MCF 10A (cell line): ENCODE measurements at regions not wholly inside any gene's neighbourhood (a gene's known extent, or its start where the extent isn't known, plus 50 kb on each side); places are given as distances from the start of the nearest gene placed in this dataset.

ENCODE experiments used
- BruUV-seq: library from RNA; stranded (reverse); fragments of 400-500 nt; replicated peaks from 2 replicates; lab custom pipeline; 2021; lab: Mats Ljungman, UMichigan
- CTCF ChIA-PET: fragments of 300-600 bp; sonication (Branson Sonifier 250); formaldehyde crosslinking; extraction: SDS; loops from one replicate; lab custom pipeline; 2021; ENCODE audit warnings: antibody characterized with exemption, inconsistent platforms; lab: Yijun Ruan, JAX
- POLR2A ChIA-PET: fragments of 300-600, 350-650 bp; sonication (Branson Sonifier 250); formaldehyde crosslinking; extraction: SDS; loops from one replicate; lab custom pipeline; 2020; ENCODE audit warnings: antibody characterized with exemption, inconsistent platforms; lab: Yijun Ruan, JAX
- DNase-seq: peaks from one replicate; pipeline ENCODE4 v3.0.0-alpha.2; 2018; ENCODE audit not compliant: unreplicated experiment
- H3K27ac Mint-ChIP-seq: one replicate; pipeline ENCODE4 v1.8.0; 2022; ENCODE audit warnings: mild to moderate bottlenecking, low read depth, mixed read lengths; ENCODE audit not compliant: unreplicated experiment
- H3K27me3 Mint-ChIP-seq: one replicate; pipeline ENCODE4 v1.8.0; 2022; ENCODE audit warnings: mixed read lengths; ENCODE audit not compliant: insufficient read depth, unreplicated experiment
- H3K36me3 Mint-ChIP-seq: one replicate; pipeline ENCODE4 v1.8.0; 2022; ENCODE audit warnings: mild to moderate bottlenecking, moderate library complexity, mixed read lengths; ENCODE audit not compliant: insufficient read depth, unreplicated experiment
- H3K4me1 Mint-ChIP-seq: one replicate; pipeline ENCODE4 v1.8.0; 2022; ENCODE audit warnings: mixed read lengths; ENCODE audit not compliant: insufficient read depth, unreplicated experiment
- H3K4me3 Mint-ChIP-seq: one replicate; pipeline ENCODE4 v1.8.0; 2022; ENCODE audit warnings: mild to moderate bottlenecking, moderate library complexity, mixed read lengths; ENCODE audit not compliant: unreplicated experiment
- H3K9me3 Mint-ChIP-seq: one replicate; pipeline ENCODE4 v1.8.0; 2022; ENCODE audit warnings: mixed read lengths; ENCODE audit not compliant: unreplicated experiment
- intact Hi-C: fragments of 100-400 bp; cut with micrococcal nuclease; formaldehyde crosslinking; loops from 2 replicates; pipeline ENCODE4 v1.14.1; 2022
- TF ChIP-seq, protein P1 (sequence below): fragments of 200-600 bp; IDR thresholded peaks from one replicate; pipeline ENCODE4 v1.8.0; 2022; ENCODE audit warnings: antibody characterized with exemption, mild to moderate bottlenecking; ENCODE audit not compliant: unreplicated experiment

DNA sequence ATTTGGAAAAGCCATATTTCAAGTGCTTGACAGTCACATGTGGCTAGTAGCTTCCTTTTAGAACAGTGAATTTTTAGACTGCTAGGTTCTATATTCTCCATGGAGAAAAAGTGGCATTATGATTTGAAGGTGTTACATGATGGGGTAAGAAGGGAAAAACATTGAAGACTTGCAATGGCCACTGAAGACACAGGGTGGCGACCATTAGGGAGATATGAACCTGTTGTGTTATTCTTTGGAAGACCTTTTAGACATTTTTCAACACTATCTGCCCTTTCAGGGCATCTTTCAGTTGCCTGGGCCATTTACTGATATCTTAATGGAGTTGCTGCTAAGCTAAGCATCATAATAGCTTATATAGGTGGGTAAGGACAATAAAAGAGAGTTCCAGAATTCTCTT lies 1387.2 kb downstream of the SUCLG1 start:
- Mint-ChIP-seq H3K27ac (no peak overlapping the region), H3K4me1 (no peaks in the 10 kb centered on the region), H3K9me3 (no peaks in the 10 kb centered on the region), H3K4me3 (no peak overlapping the region), H3K27me3 (no peaks in the 10 kb centered on the region), H3K36me3 (no peaks in the 10 kb centered on the region)
- POLR2A ChIA-PET: no interaction called here
- TF ChIP-seq, protein P1, sequence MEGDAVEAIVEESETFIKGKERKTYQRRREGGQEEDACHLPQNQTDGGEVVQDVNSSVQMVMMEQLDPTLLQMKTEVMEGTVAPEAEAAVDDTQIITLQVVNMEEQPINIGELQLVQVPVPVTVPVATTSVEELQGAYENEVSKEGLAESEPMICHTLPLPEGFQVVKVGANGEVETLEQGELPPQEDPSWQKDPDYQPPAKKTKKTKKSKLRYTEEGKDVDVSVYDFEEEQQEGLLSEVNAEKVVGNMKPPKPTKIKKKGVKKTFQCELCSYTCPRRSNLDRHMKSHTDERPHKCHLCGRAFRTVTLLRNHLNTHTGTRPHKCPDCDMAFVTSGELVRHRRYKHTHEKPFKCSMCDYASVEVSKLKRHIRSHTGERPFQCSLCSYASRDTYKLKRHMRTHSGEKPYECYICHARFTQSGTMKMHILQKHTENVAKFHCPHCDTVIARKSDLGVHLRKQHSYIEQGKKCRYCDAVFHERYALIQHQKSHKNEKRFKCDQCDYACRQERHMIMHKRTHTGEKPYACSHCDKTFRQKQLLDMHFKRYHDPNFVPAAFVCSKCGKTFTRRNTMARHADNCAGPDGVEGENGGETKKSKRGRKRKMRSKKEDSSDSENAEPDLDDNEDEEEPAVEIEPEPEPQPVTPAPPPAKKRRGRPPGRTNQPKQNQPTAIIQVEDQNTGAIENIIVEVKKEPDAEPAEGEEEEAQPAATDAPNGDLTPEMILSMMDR: no peak
- no TSS peak for BruUV-seq
- intact Hi-C loops: no loop called here
- no peak for DNase-seq
- CTCF ChIA-PET: interaction anchor here (0.7 to 0.9 kb wide), 2 partner anchors 9 to 23 kb away, joined by 3 to 4 read pairs; no protein-coding TSS in a partner anchor

DNA sequence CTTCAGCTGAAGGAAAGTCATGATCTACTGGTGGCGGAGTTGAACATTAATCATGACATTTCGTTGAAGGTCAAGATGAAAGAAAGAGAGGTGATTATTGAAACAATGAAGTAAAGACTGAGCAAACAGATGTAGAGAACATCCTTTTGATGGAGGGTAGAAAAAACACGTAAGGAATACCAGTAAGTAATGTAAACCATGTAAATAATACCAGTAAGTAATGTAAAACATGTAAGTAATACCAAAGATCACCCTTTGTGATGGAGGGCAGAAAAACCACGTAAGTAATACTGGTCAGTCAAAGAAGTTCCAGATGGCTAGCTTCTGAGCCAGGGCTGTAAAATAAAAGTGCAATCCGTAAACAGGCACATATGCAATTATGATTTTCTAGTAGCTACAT lies 1387.7 kb downstream of the SUCLG1 start:
- intact Hi-C loops: no loop called here
- Mint-ChIP-seq H3K9me3 (no peaks in the 10 kb centered on the region), H3K4me1 (no peaks in the 10 kb centered on the region), H3K36me3 (no peaks in the 10 kb centered on the region), H3K27me3 (no peaks in the 10 kb centered on the region), H3K27ac (no peak overlapping the region), H3K4me3 (no peak overlapping the region)
- no TSS peak for BruUV-seq
- TF ChIP-seq, protein P1: no peak
- DNase-seq: no peak
- CTCF ChIA-PET: interaction anchor here (0.7 kb wide), 1 partner anchor 23 kb away, joined by 4 read pairs; no protein-coding TSS in a partner anchor
- POLR2A ChIA-PET: interaction anchor here (0.6 kb wide), 1 partner anchor 758 kb away, joined by 4 read pairs; no protein-coding TSS in a partner anchor

DNA sequence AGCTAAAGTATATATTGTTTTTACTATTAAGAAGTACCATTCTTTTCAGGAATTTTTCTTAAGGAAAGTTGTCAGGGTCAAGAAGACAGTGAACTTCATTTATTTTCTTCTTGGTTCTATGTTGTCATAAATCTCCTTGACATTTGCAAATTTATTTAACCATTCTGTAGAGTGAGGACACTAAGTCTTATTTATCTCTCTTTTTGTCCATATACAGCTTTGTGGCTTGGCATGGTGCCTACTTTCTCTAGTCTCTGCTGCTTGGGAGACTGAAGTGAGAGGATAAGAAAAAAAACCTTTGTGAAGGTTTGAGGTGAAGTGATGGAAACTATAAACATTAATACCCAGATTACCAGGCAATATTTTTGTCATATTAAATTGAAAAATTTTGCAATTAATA lies 1389.4 kb downstream of the SUCLG1 start:
- Mint-ChIP-seq H3K4me1 (no peaks in the 10 kb centered on the region), H3K27me3 (no peaks in the 10 kb centered on the region), H3K36me3 (no peaks in the 10 kb centered on the region), H3K4me3 (no peak overlapping the region), H3K27ac (no peak overlapping the region), H3K9me3 (no peaks in the 10 kb centered on the region)
- no TSS peak for BruUV-seq
- peak; percentile 49 for DNase-seq
- ChIA-PET CTCF (no interaction called here), POLR2A (interaction anchor here (0.7 kb wide), 1 partner anchor 34 kb away, joined by 3 read pairs; no protein-coding TSS in a partner anchor)
- intact Hi-C loops: no loop called here
- TF ChIP-seq, protein P1: no peak

DNA sequence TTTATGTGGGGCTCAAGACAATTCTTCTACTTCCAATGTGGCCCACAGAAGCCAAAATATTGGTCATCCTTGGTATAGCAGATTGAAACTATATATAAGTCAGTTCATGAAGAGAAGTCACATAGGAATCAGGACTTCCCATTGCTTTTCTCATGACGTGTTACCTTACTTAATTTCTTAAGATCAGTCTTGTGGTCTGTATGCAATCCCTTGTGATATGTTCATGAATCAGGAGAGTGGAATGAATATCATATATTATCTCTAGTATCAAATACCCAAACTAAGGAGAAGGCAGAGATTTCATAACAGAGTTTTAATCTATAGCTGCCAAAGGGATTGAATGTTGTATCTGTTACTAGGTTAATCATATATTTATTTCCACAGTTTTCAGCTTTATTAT lies 1390.4 kb downstream of the SUCLG1 start:
- intact Hi-C loops: no loop called here
- TF ChIP-seq, protein P1: no peak
- no peaks in the 10 kb centered on the region for H3K4me1 Mint-ChIP-seq
- BruUV-seq: no TSS peak
- no peak overlapping the region for H3K4me3 Mint-ChIP-seq
- POLR2A ChIA-PET: no interaction called here
- CTCF ChIA-PET: interaction anchor here (0.6 kb wide), 2 partner anchors 171 to 786 kb away, joined by 3 to 4 read pairs; no protein-coding TSS in a partner anchor
- H3K27me3 Mint-ChIP-seq: no peaks in the 10 kb centered on the region
- no peak overlapping the region for H3K27ac Mint-ChIP-seq
- H3K9me3 Mint-ChIP-seq: no peaks in the 10 kb centered on the region
- H3K36me3 Mint-ChIP-seq: no peaks in the 10 kb centered on the region
- DNase-seq: no peak
